K562 (cell line): ENCODE measurements at regions not wholly inside any gene's neighbourhood (a gene's known extent, or its start where the extent isn't known, plus 50 kb on each side); places are given as distances from the start of the nearest gene placed in this dataset.

ENCODE experiments used
- ATAC-seq: fragments of 200-7000 bp; cut with Tn5 transposase; 3 replicates; pipeline ENCODE4 v1.9.1; 2020; ENCODE audit warnings: moderate library complexity
- BruUV-seq: library from RNA; stranded (reverse); fragments of 400-500 nt; replicated peaks from 2 replicates; lab custom pipeline; 2021; lab: Mats Ljungman, UMichigan
- CTCF ChIA-PET: fragments of 300-600 bp; formaldehyde crosslinking; extraction: SDS; loops from one replicate; lab custom pipeline; 2021; ENCODE audit warnings: low intra/inter-chr PET ratio; lab: Yijun Ruan, JAX
- POLR2A ChIA-PET: fragments of 300-600, 350-650 bp; sonication (Branson Sonifier 250); formaldehyde crosslinking; extraction: SDS; loops from one replicate; lab custom pipeline; 2021; ENCODE audit warnings: antibody characterized with exemption, inconsistent platforms; lab: Yijun Ruan, JAX
- DNase-seq, 4 experiments: peaks; one replicate each; pipeline versions ENCODE4 v3.0.0 to v3.0.0-alpha.2; 2011 to 2018; ENCODE audit warnings: low spot score in 3 of 4, mixed read lengths in 3 of 4; ENCODE audit errors: extremely low read depth in 1 of 4
- FAIRE-seq: peaks from 2 replicates; lab custom pipeline; 2011; peaks lifted over from hg19 to GRCh38; lab: Jason Lieb, UNC
- H2AFZ ChIP-seq: 2 replicates; pipeline ENCODE4 v1.6.0; 2011; ENCODE audit warnings: low read depth, low read length, control low read depth, inconsistent platforms
- H3K27ac ChIP-seq: fragments of 200-600 bp; 3 replicates; pipeline ENCODE4 v1.8.0; 2011; ENCODE audit warnings: low read depth, mild to moderate bottlenecking, control low read depth, inconsistent platforms, low read length, moderate library complexity, mixed read lengths; ENCODE audit errors: extremely low read depth
- H3K27me3 ChIP-seq, 2 experiments: fragments of 300-600 bp in 1 of 2; 2 replicates in 1 of 2; 3 replicates in 1 of 2; pipeline versions ENCODE4 v1.6.0 to v1.8.0; 2011; ENCODE audit warnings: inconsistent platforms in 2 of 2, low read length in 2 of 2, mild to moderate bottlenecking in 1 of 2, mixed read lengths in 1 of 2, moderate library complexity in 1 of 2; ENCODE audit not compliant: control insufficient read depth in 2 of 2, insufficient read depth in 2 of 2
- H3K36me3 ChIP-seq: fragments of 300-600 bp; 3 replicates; pipeline ENCODE4 v1.8.0; 2011; ENCODE audit warnings: mild to moderate bottlenecking, low read length, inconsistent platforms; ENCODE audit not compliant: control insufficient read depth, insufficient read depth
- H3K4me1 ChIP-seq, 2 experiments: fragments of 200-600 bp in 1 of 2; replicated peaks in 1 of 2; 2 replicates in 1 of 2; 3 replicates in 1 of 2; pipeline versions ENCODE4 v1.5.1 to v1.8.0; 2011; ENCODE audit warnings: inconsistent platforms in 2 of 2, low read length in 2 of 2, mild to moderate bottlenecking in 1 of 2, mixed read lengths in 1 of 2, moderate library complexity in 1 of 2; ENCODE audit not compliant: control insufficient read depth in 2 of 2, insufficient read depth in 2 of 2
- H3K4me2 ChIP-seq: 2 replicates; pipeline ENCODE4 v1.6.1; 2011; ENCODE audit warnings: low read length, control low read depth, inconsistent platforms, mixed read lengths; ENCODE audit not compliant: insufficient read depth
- H3K4me3 ChIP-seq: fragments of 200-600 bp; sonication (generic), shearing (Covaris generic); 2 replicates; pipeline ENCODE4 v1.5.1; 2016; ENCODE audit warnings: control low read depth, inconsistent platforms
- H3K79me2 ChIP-seq: fragments of 200-600 bp; 3 replicates; pipeline ENCODE4 v1.8.0; 2011; ENCODE audit warnings: low read length, inconsistent platforms; ENCODE audit not compliant: control insufficient read depth, insufficient read depth
- H3K9ac ChIP-seq, 2 experiments: 2 replicates each; pipeline versions ENCODE4 v1.6.0 to v1.6.1; 2011; ENCODE audit warnings: low read depth in 2 of 2, low read length in 2 of 2, control low read depth in 1 of 2, inconsistent platforms in 1 of 2, mild to moderate bottlenecking in 1 of 2, mixed read lengths in 1 of 2; ENCODE audit not compliant: insufficient read depth in 1 of 2
- H3K9me1 ChIP-seq: one replicate; pipeline ENCODE4 v1.6.0; 2011; ENCODE audit warnings: inconsistent platforms, mild to moderate bottlenecking, low read length, moderate library complexity; ENCODE audit not compliant: control insufficient read depth, insufficient read depth
- H3K9me3 ChIP-seq: replicated peaks from 2 replicates; pipeline ENCODE4 v1.5.1; 2011; ENCODE audit warnings: low read depth, low read length, inconsistent platforms; ENCODE audit not compliant: control insufficient read depth, insufficient read depth
- H4K20me1 ChIP-seq: replicated peaks from 2 replicates; pipeline ENCODE4 v1.6.1; 2011; ENCODE audit warnings: low read length, inconsistent platforms, mixed read lengths; ENCODE audit not compliant: control insufficient read depth, insufficient read depth
- ATF7 ChIP-seq: fragments of 450-650 bp; IDR thresholded peaks from 2 replicates; pipeline ENCODE4 v1.7.1; 2014; ENCODE audit warnings: mild to moderate bottlenecking, moderate library complexity
- HEY1 ChIP-seq: fragments of 250-450 bp; sonication (Bioruptor Pico); IDR thresholded peaks from 2 replicates; pipeline ENCODE4 v1.5.0; 2020; ENCODE audit warnings: mild to moderate bottlenecking, moderate library complexity, borderline replicate concordance
- STAT5B ChIP-seq: fragments of 250-450 bp; sonication (Bioruptor Pico); IDR thresholded peaks from 2 replicates; pipeline ENCODE4 v1.8.0; 2021; ENCODE audit warnings: mild to moderate bottlenecking, inconsistent platforms
- ZNF778 ChIP-seq: fragments of 450-650 bp; formaldehyde crosslinking; IDR thresholded peaks from 2 replicates; pipeline ENCODE4 v1.4.0; 2020; ENCODE audit warnings: mild to moderate bottlenecking, moderate library complexity
- WGBS: fragments of 100-300 bp; shearing (Covaris generic); methylation state at CpG from one replicate; pipeline ENCODE4 v1.1.6; 2016; ENCODE audit warnings: low coverage, mixed read lengths; ENCODE audit not compliant: insufficient coverage; ENCODE audit errors: missing lambda C conversion rate; 5-methylcytosine and 5-hydroxymethylcytosine counted together
- in situ Hi-C: fragments of 300-500 bp; cut with MboI; formaldehyde crosslinking; loops from 4 replicates; pipeline ENCODE4 v1.15.0; 2018; ENCODE audit warnings: inconsistent platforms, mixed read lengths
- intact Hi-C: fragments of 100-400 bp; cut with micrococcal nuclease; formaldehyde crosslinking; loops from 2 replicates; pipeline ENCODE4 v1.14.2; 2022
- TF ChIP-seq, protein P1 (sequence below): fragments of 200-600 bp; sonication (generic); IDR thresholded peaks from one replicate; pipeline ENCODE4 v1.6.1; 2012; ENCODE audit warnings: mild to moderate bottlenecking, low read depth, low read length, inconsistent platforms
- TF ChIP-seq, protein P2 (sequence below): fragments of 450-650 bp; formaldehyde crosslinking; IDR thresholded peaks from 2 replicates; pipeline ENCODE4 v1.4.0; 2022; ENCODE audit warnings: missing genetic modification characterization

DNA sequence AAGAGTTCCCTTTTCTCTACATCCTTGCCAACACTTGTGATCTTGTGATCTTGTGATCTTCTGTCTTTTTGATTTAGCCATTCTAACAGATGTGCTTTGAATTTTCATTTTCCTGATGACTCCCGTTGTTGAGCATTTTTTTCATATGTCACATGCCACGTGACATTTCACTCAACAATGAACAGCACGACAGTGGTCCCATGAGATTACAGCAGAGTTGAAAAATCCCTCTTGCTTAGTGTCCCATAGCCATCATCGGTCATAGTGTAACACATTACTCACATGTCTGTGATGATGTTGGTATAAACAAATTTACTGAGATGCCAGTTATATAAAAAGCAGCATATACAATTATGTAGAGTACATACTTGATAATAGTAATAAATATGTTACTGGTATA is 256.1 kb upstream of the OBI1 start:
- no peak overlapping the region for H3K4me3 ChIP-seq
- no peak overlapping the region for H3K27ac ChIP-seq
- no peaks in the 10 kb centered on the region for H3K79me2 ChIP-seq
- no TSS peak for BruUV-seq
- in situ Hi-C loops (no loop called here), intact Hi-C loops (no loop called here)
- no peaks in the 10 kb centered on the region for H3K36me3 ChIP-seq
- H3K4me2 ChIP-seq: no peak overlapping the region
- 0% methylated on average over 4 of the region's 4 CpGs for WGBS
- H3K9me1 ChIP-seq: no peaks in the 10 kb centered on the region
- no peak overlapping the region for H3K9ac ChIP-seq
- DNase-seq: no peak
- no peak for ATAC-seq
- H3K4me1 ChIP-seq: no peaks in the 10 kb centered on the region
- no peak overlapping the region for H2AFZ ChIP-seq
- FAIRE-seq: no peak
- no peaks in the 10 kb centered on the region for H3K9me3 ChIP-seq
- H3K27me3 ChIP-seq: no peaks in the 10 kb centered on the region
- POLR2A ChIA-PET: no interaction called here
- no peak for TF ChIP-seq HEY1 (CRISPR knock-in tag)
- TF ChIP-seq, protein P1, sequence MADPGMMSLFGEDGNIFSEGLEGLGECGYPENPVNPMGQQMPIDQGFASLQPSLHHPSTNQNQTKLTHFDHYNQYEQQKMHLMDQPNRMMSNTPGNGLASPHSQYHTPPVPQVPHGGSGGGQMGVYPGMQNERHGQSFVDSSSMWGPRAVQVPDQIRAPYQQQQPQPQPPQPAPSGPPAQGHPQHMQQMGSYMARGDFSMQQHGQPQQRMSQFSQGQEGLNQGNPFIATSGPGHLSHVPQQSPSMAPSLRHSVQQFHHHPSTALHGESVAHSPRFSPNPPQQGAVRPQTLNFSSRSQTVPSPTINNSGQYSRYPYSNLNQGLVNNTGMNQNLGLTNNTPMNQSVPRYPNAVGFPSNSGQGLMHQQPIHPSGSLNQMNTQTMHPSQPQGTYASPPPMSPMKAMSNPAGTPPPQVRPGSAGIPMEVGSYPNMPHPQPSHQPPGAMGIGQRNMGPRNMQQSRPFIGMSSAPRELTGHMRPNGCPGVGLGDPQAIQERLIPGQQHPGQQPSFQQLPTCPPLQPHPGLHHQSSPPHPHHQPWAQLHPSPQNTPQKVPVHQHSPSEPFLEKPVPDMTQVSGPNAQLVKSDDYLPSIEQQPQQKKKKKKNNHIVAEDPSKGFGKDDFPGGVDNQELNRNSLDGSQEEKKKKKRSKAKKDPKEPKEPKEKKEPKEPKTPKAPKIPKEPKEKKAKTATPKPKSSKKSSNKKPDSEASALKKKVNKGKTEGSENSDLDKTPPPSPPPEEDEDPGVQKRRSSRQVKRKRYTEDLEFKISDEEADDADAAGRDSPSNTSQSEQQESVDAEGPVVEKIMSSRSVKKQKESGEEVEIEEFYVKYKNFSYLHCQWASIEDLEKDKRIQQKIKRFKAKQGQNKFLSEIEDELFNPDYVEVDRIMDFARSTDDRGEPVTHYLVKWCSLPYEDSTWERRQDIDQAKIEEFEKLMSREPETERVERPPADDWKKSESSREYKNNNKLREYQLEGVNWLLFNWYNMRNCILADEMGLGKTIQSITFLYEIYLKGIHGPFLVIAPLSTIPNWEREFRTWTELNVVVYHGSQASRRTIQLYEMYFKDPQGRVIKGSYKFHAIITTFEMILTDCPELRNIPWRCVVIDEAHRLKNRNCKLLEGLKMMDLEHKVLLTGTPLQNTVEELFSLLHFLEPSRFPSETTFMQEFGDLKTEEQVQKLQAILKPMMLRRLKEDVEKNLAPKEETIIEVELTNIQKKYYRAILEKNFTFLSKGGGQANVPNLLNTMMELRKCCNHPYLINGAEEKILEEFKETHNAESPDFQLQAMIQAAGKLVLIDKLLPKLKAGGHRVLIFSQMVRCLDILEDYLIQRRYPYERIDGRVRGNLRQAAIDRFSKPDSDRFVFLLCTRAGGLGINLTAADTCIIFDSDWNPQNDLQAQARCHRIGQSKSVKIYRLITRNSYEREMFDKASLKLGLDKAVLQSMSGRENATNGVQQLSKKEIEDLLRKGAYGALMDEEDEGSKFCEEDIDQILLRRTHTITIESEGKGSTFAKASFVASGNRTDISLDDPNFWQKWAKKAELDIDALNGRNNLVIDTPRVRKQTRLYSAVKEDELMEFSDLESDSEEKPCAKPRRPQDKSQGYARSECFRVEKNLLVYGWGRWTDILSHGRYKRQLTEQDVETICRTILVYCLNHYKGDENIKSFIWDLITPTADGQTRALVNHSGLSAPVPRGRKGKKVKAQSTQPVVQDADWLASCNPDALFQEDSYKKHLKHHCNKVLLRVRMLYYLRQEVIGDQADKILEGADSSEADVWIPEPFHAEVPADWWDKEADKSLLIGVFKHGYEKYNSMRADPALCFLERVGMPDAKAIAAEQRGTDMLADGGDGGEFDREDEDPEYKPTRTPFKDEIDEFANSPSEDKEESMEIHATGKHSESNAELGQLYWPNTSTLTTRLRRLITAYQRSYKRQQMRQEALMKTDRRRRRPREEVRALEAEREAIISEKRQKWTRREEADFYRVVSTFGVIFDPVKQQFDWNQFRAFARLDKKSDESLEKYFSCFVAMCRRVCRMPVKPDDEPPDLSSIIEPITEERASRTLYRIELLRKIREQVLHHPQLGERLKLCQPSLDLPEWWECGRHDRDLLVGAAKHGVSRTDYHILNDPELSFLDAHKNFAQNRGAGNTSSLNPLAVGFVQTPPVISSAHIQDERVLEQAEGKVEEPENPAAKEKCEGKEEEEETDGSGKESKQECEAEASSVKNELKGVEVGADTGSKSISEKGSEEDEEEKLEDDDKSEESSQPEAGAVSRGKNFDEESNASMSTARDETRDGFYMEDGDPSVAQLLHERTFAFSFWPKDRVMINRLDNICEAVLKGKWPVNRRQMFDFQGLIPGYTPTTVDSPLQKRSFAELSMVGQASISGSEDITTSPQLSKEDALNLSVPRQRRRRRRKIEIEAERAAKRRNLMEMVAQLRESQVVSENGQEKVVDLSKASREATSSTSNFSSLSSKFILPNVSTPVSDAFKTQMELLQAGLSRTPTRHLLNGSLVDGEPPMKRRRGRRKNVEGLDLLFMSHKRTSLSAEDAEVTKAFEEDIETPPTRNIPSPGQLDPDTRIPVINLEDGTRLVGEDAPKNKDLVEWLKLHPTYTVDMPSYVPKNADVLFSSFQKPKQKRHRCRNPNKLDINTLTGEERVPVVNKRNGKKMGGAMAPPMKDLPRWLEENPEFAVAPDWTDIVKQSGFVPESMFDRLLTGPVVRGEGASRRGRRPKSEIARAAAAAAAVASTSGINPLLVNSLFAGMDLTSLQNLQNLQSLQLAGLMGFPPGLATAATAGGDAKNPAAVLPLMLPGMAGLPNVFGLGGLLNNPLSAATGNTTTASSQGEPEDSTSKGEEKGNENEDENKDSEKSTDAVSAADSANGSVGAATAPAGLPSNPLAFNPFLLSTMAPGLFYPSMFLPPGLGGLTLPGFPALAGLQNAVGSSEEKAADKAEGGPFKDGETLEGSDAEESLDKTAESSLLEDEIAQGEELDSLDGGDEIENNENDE: no peak
- no peak for TF ChIP-seq ZNF778 (CRISPR knock-in tag)
- TF ChIP-seq ATF7: no peak
- TF ChIP-seq STAT5B (CRISPR knock-in tag): no peak
- TF ChIP-seq, protein P2, sequence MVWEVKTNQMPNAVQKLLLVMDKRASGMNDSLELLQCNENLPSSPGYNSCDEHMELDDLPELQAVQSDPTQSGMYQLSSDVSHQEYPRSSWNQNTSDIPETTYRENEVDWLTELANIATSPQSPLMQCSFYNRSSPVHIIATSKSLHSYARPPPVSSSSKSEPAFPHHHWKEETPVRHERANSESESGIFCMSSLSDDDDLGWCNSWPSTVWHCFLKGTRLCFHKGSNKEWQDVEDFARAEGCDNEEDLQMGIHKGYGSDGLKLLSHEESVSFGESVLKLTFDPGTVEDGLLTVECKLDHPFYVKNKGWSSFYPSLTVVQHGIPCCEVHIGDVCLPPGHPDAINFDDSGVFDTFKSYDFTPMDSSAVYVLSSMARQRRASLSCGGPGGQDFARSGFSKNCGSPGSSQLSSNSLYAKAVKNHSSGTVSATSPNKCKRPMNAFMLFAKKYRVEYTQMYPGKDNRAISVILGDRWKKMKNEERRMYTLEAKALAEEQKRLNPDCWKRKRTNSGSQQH (CRISPR knock-in tag): no peak
- no peaks in the 10 kb centered on the region for H4K20me1 ChIP-seq
- CTCF ChIA-PET: no interaction called here
